ENCODE measurements at regions not wholly inside any gene's neighbourhood (a gene's known extent, or its start where the extent isn't known, plus 50 kb on each side); places are given as distances from the start of the nearest gene placed in this dataset.

GRCh38 chr21:26756491-26757159, 88.6 kb downstream of the ADAMTS1 start:
- TF ChIP-seq CTCF (IDR thresholded peaks at IDR 0.05; ENCODE audit: borderline replicate concordance, extremely low read depth, low read length, poor library complexity, severe bottlenecking) (no peak), EZH2 (IDR thresholded peaks at IDR 0.05; ENCODE audit: borderline replicate concordance, low read depth, low read length, severe bottlenecking) (no peak)
